ENCODE measurements at regions not wholly inside any gene's neighbourhood (a gene's known extent, or its start where the extent isn't known, plus 50 kb on each side); places are given as distances from the start of the nearest gene placed in this dataset.

- H3K79me1 ChIP-seq (ENCODE audit: low read depth, low read length) = no peaks in the 10 kb centered on the region
- H2BK120ac ChIP-seq (ENCODE audit: low read depth, low read length) = no peak overlapping the region
- H3K18ac ChIP-seq (ENCODE audit: low read length) = no peak overlapping the region
- H3K14ac ChIP-seq (ENCODE audit: low read length) = no peak overlapping the region
- DNase-seq (ENCODE audit: low spot score) = no peak
- no peak overlapping the region for H3K4ac ChIP-seq (ENCODE audit: low read length)
- no peak overlapping the region for H2BK12ac ChIP-seq (ENCODE audit: low read length)
- H3K27ac ChIP-seq (replicated peaks; ENCODE audit: low read length) = no peak overlapping the region
- H3K9ac ChIP-seq (ENCODE audit: low read depth, low read length, poor library complexity) = no peak overlapping the region
- H2AK5ac ChIP-seq (ENCODE audit: low read depth, low read length) = no peak overlapping the region
- no peaks in the 10 kb centered on the region for H3K27me3 ChIP-seq (ENCODE audit: control insufficient read depth in 3 of 3, insufficient read depth in 3 of 3, low read depth in 1 of 3, low read length in 3 of 3)
- H4K8ac ChIP-seq (ENCODE audit: low read depth, low read length) = no peak overlapping the region
- H2AFZ ChIP-seq (ENCODE audit: low read length) = no peak overlapping the region
- H2BK15ac ChIP-seq (ENCODE audit: low read length) = no peak overlapping the region
- H3K4me3 ChIP-seq (ENCODE audit: low read length in 2 of 2) = no peak overlapping the region
- H4K91ac ChIP-seq (ENCODE audit: low read depth, low read length, poor library complexity) = no peak overlapping the region
- H3K4me1 ChIP-seq (ENCODE audit: control insufficient read depth in 2 of 2, insufficient read depth in 1 of 2, low read depth in 1 of 2, low read length in 2 of 2) = no peaks in the 10 kb centered on the region
- no peak overlapping the region for H2BK5ac ChIP-seq (ENCODE audit: low read length)
- no peak overlapping the region for H3K23ac ChIP-seq (ENCODE audit: low read depth, low read length, poor library complexity)
- H3K4me2 ChIP-seq (ENCODE audit: insufficient read depth, low read length, poor library complexity, severe bottlenecking) = no peak overlapping the region
- WGBS, 2 donors (ENCODE audit: extremely low coverage in 2 of 2, insufficient read length in 2 of 2, insufficient replicate concordance in 1 of 2) = no CpG with 5 or more reads among the region's 1 CpG
- H3K9me3 ChIP-seq (replicated peaks in 1 of 2; ENCODE audit: control insufficient read depth in 2 of 2, insufficient read depth in 1 of 2, low read depth in 1 of 2, low read length in 2 of 2) = no peaks in the 10 kb centered on the region
- H3K36me3 ChIP-seq (replicated peaks in 1 of 2; ENCODE audit: control insufficient read depth in 2 of 2, insufficient read depth in 2 of 2, low read length in 2 of 2) = no peaks in the 10 kb centered on the region
Measured at GRCh38 chr5:58040846-58041245, 419.0 kb downstream of the PLK2 start.

GRCh38 chr5:58040044-58040443 lies 419.8 kb downstream of the PLK2 start:
- Histone ChIP-seq H2BK120ac (ENCODE audit: low read depth, low read length) (no peak overlapping the region), H3K18ac (ENCODE audit: low read length) (no peak overlapping the region), H3K27ac (replicated peaks; ENCODE audit: low read length) (no peak overlapping the region), H3K4me2 (ENCODE audit: insufficient read depth, low read length, poor library complexity, severe bottlenecking) (no peak overlapping the region), H4K8ac (ENCODE audit: low read depth, low read length) (no peak overlapping the region), H3K23ac (ENCODE audit: low read depth, low read length, poor library complexity) (no peak overlapping the region), H2BK5ac (ENCODE audit: low read length) (no peak overlapping the region), H3K36me3 (replicated peaks in 1 of 2; ENCODE audit: control insufficient read depth in 2 of 2, insufficient read depth in 2 of 2, low read length in 2 of 2) (no peaks in the 10 kb centered on the region), H3K79me1 (ENCODE audit: low read depth, low read length) (no peaks in the 10 kb centered on the region), H3K27me3 (ENCODE audit: control insufficient read depth in 3 of 3, insufficient read depth in 3 of 3, low read depth in 1 of 3, low read length in 3 of 3) (no peaks in the 10 kb centered on the region), H3K4me3 (ENCODE audit: low read length in 2 of 2) (no peak overlapping the region), H3K4me1 (ENCODE audit: control insufficient read depth in 2 of 2, insufficient read depth in 1 of 2, low read depth in 1 of 2, low read length in 2 of 2) (no peaks in the 10 kb centered on the region), H2BK12ac (ENCODE audit: low read length) (no peak overlapping the region), H4K91ac (ENCODE audit: low read depth, low read length, poor library complexity) (no peak overlapping the region), H3K9me3 (replicated peaks in 1 of 2; ENCODE audit: control insufficient read depth in 2 of 2, insufficient read depth in 1 of 2, low read depth in 1 of 2, low read length in 2 of 2) (no peaks in the 10 kb centered on the region), H3K4ac (ENCODE audit: low read length) (no peak overlapping the region), H3K14ac (ENCODE audit: low read length) (no peak overlapping the region), H2BK15ac (ENCODE audit: low read length) (no peak overlapping the region), H2AFZ (ENCODE audit: low read length) (no peak overlapping the region), H2AK5ac (ENCODE audit: low read depth, low read length) (no peak overlapping the region), H3K9ac (ENCODE audit: low read depth, low read length, poor library complexity) (no peak overlapping the region)
- no peak for DNase-seq (ENCODE audit: low spot score)
- no CpG with 5 or more reads among the region's 2 CpGs for WGBS, 2 donors (ENCODE audit: extremely low coverage in 2 of 2, insufficient read length in 2 of 2, insufficient replicate concordance in 1 of 2)

GRCh38 chr5:58037899-58038298 lies 422.0 kb downstream of the PLK2 start:
- Histone ChIP-seq H2BK5ac (ENCODE audit: low read length) (no peak overlapping the region), H3K4me1 (ENCODE audit: control insufficient read depth in 2 of 2, insufficient read depth in 1 of 2, low read depth in 1 of 2, low read length in 2 of 2) (no peaks in the 10 kb centered on the region), H3K4me3 (ENCODE audit: low read length in 2 of 2) (no peak overlapping the region), H4K91ac (ENCODE audit: low read depth, low read length, poor library complexity) (no peak overlapping the region), H3K18ac (ENCODE audit: low read length) (no peak overlapping the region), H3K9me3 (replicated peaks in 1 of 2; ENCODE audit: control insufficient read depth in 2 of 2, insufficient read depth in 1 of 2, low read depth in 1 of 2, low read length in 2 of 2) (no peaks in the 10 kb centered on the region), H2AFZ (ENCODE audit: low read length) (no peak overlapping the region), H2BK120ac (ENCODE audit: low read depth, low read length) (no peak overlapping the region), H3K79me1 (ENCODE audit: low read depth, low read length) (no peaks in the 10 kb centered on the region), H3K36me3 (replicated peaks in 1 of 2; ENCODE audit: control insufficient read depth in 2 of 2, insufficient read depth in 2 of 2, low read length in 2 of 2) (no peaks in the 10 kb centered on the region), H2BK12ac (ENCODE audit: low read length) (no peak overlapping the region), H3K4me2 (ENCODE audit: insufficient read depth, low read length, poor library complexity, severe bottlenecking) (no peak overlapping the region), H3K27me3 (ENCODE audit: control insufficient read depth in 3 of 3, insufficient read depth in 3 of 3, low read depth in 1 of 3, low read length in 3 of 3) (no peaks in the 10 kb centered on the region), H2AK5ac (ENCODE audit: low read depth, low read length) (no peak overlapping the region), H4K8ac (ENCODE audit: low read depth, low read length) (no peak overlapping the region), H3K27ac (replicated peaks; ENCODE audit: low read length) (no peak overlapping the region), H2BK15ac (ENCODE audit: low read length) (no peak overlapping the region), H3K4ac (ENCODE audit: low read length) (no peak overlapping the region), H3K9ac (ENCODE audit: low read depth, low read length, poor library complexity) (no peak overlapping the region), H3K23ac (ENCODE audit: low read depth, low read length, poor library complexity) (no peak overlapping the region), H3K14ac (ENCODE audit: low read length) (no peak overlapping the region)
- DNase-seq (ENCODE audit: low spot score) = no peak
- WGBS, 2 donors (ENCODE audit: extremely low coverage in 2 of 2, insufficient read length in 2 of 2, insufficient replicate concordance in 1 of 2) = no CpG with 5 or more reads among the region's 3 CpGs

- H3K23ac ChIP-seq (ENCODE audit: low read depth, low read length, poor library complexity) = no peak overlapping the region
- no CpG with 5 or more reads among the region's 1 CpG for WGBS, 2 donors (ENCODE audit: extremely low coverage in 2 of 2, insufficient read length in 2 of 2, insufficient replicate concordance in 1 of 2)
Measured at GRCh38 chr5:58025809-58026208, 434.1 kb downstream of the PLK2 start.

More at GRCh38 chr5:58025809-58026208, 434.1 kb downstream of the PLK2 start:
- no peak overlapping the region for H2AK5ac ChIP-seq (ENCODE audit: low read depth, low read length)
- H2AFZ ChIP-seq (ENCODE audit: low read length) = no peak overlapping the region
- no peak overlapping the region for H3K4me3 ChIP-seq (ENCODE audit: low read length in 2 of 2)
- H3K14ac ChIP-seq (ENCODE audit: low read length) = no peak overlapping the region
- DNase-seq (ENCODE audit: low spot score) = no peak
- H2BK120ac ChIP-seq (ENCODE audit: low read depth, low read length) = no peak overlapping the region
- no peak overlapping the region for H2BK12ac ChIP-seq (ENCODE audit: low read length)
- H3K4me2 ChIP-seq (ENCODE audit: insufficient read depth, low read length, poor library complexity, severe bottlenecking) = no peak overlapping the region
- H4K8ac ChIP-seq (ENCODE audit: low read depth, low read length) = no peak overlapping the region
- no peak overlapping the region for H3K9ac ChIP-seq (ENCODE audit: low read depth, low read length, poor library complexity)
- H3K9me3 ChIP-seq (replicated peaks in 1 of 2; ENCODE audit: control insufficient read depth in 2 of 2, insufficient read depth in 1 of 2, low read depth in 1 of 2, low read length in 2 of 2) = no peaks in the 10 kb centered on the region
- no peak overlapping the region for H2BK15ac ChIP-seq (ENCODE audit: low read length)
- H2BK5ac ChIP-seq (ENCODE audit: low read length) = no peak overlapping the region
- no peaks in the 10 kb centered on the region for H3K27me3 ChIP-seq (ENCODE audit: control insufficient read depth in 3 of 3, insufficient read depth in 3 of 3, low read depth in 1 of 3, low read length in 3 of 3)
- H3K18ac ChIP-seq (ENCODE audit: low read length) = no peak overlapping the region
- no peaks in the 10 kb centered on the region for H3K36me3 ChIP-seq (replicated peaks in 1 of 2; ENCODE audit: control insufficient read depth in 2 of 2, insufficient read depth in 2 of 2, low read length in 2 of 2)
- no peaks in the 10 kb centered on the region for H3K79me1 ChIP-seq (ENCODE audit: low read depth, low read length)
- no peak overlapping the region for H3K4ac ChIP-seq (ENCODE audit: low read length)
- no peak overlapping the region for H3K27ac ChIP-seq (replicated peaks; ENCODE audit: low read length)
- H3K4me1 ChIP-seq (ENCODE audit: control insufficient read depth in 2 of 2, insufficient read depth in 1 of 2, low read depth in 1 of 2, low read length in 2 of 2) = no peaks in the 10 kb centered on the region
- H4K91ac ChIP-seq (ENCODE audit: low read depth, low read length, poor library complexity) = no peak overlapping the region

Data from neuronal stem cell (in vitro differentiated cells).